ENCODE measurements at regions not wholly inside any gene's neighbourhood (a gene's known extent, or its start where the extent isn't known, plus 50 kb on each side); places are given as distances from the start of the nearest gene placed in this dataset.

DNA sequence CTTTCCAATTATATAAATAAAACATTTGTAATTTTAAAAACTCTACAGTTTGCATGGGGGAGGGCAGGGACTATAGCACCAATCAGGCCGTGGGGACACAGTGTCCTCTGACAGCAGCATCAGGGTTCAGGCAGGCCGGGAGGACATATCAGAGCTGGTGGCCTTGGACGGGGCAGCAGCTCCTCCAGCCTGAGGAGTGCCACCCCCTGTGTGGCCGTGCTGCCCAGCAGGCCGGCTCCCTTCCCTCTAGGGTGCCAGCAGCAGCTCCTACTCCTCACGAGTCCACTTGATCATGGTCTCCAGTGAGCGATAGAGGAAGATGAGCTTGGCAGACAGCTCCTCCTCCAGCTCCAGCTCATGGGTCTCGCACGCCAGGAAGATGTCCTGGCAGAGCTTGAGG, 144.0 kb upstream of the PHACTR3 start:
- Histone ChIP-seq H3K9me3 (ENCODE audit: control insufficient read depth, low read length) (no peaks in the 10 kb centered on the region), H3K4me1 (ENCODE audit: control insufficient read depth, insufficient read depth, low read length, poor library complexity, severe bottlenecking) (no peaks in the 10 kb centered on the region), H3K27ac (ENCODE audit: low read depth, low read length, severe bottlenecking) (no peak overlapping the region), H3K36me3 (ENCODE audit: control insufficient read depth, insufficient read depth, low read length) (no peaks in the 10 kb centered on the region), H3K4me3 (ENCODE audit: extremely low read depth, insufficient read depth, low read length, poor library complexity, severe bottlenecking) (no peak overlapping the region)
- 88 to 91% methylated on average over 8 to 9 of the region's 9 CpGs for WGBS, 2 experiments (ENCODE audit: insufficient coverage in 2 of 2)

DNA sequence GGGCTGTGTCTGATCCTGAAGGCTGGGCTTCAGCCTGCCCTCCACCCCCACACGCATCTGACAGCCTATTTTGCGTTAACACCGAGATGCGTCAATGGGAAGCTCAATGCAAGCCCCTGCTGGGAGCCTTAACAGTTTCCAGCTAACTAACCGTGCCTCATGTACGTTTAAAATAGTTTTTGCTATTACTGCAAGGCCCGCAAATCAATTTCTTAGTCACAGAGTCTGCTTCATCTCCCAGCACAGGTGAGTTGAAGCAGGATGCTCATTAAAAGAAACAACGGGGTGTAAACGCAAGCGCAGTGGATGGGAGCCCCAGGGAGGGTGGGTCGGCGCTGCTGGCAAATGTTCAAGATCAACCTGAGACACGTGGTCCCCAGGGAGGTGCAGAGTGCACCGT, 142.8 kb upstream of the PHACTR3 start:
- WGBS, 2 experiments (ENCODE audit: insufficient coverage in 2 of 2) = 78 to 81% methylated on average over 12 to 14 of the region's 14 CpGs
- no peaks in the 10 kb centered on the region for H3K9me3 ChIP-seq (ENCODE audit: control insufficient read depth, low read length)
- no peaks in the 10 kb centered on the region for H3K4me1 ChIP-seq (ENCODE audit: control insufficient read depth, insufficient read depth, low read length, poor library complexity, severe bottlenecking)
- H3K27ac ChIP-seq (ENCODE audit: low read depth, low read length, severe bottlenecking) = no peak overlapping the region
- no peak overlapping the region for H3K4me3 ChIP-seq (ENCODE audit: extremely low read depth, insufficient read depth, low read length, poor library complexity, severe bottlenecking)
- H3K36me3 ChIP-seq (ENCODE audit: control insufficient read depth, insufficient read depth, low read length) = no peaks in the 10 kb centered on the region

DNA sequence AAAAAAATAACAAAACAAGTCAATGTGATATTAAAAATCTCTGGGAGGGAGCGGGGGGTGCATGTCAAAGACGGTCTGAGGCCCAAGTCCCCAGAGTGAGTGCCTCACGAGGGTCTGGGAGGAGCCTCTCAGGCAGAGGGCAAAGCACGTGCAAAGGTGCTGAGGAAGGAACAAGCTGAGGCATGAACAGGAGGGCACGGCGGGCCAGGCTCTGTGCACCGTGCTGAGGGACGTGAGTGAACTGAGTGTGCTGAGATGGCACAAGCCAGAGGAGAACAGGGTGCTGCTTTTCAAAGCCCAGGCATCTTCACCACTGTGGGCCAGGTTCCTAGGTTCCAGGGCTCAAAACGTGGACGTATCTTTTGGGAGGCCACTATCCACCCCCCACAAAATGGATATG, 142.1 kb upstream of the PHACTR3 start:
- H3K36me3 ChIP-seq (ENCODE audit: control insufficient read depth, insufficient read depth, low read length) = no peaks in the 10 kb centered on the region
- H3K4me3 ChIP-seq (ENCODE audit: extremely low read depth, insufficient read depth, low read length, poor library complexity, severe bottlenecking) = no peak overlapping the region
- no peak overlapping the region for H3K27ac ChIP-seq (ENCODE audit: low read depth, low read length, severe bottlenecking)
- 89 to 96% methylated on average over 5 to 6 of the region's 10 CpGs for WGBS, 2 experiments (ENCODE audit: insufficient coverage in 2 of 2)
- no peaks in the 10 kb centered on the region for H3K4me1 ChIP-seq (ENCODE audit: control insufficient read depth, insufficient read depth, low read length, poor library complexity, severe bottlenecking)
- H3K9me3 ChIP-seq (ENCODE audit: control insufficient read depth, low read length) = no peaks in the 10 kb centered on the region

DNA sequence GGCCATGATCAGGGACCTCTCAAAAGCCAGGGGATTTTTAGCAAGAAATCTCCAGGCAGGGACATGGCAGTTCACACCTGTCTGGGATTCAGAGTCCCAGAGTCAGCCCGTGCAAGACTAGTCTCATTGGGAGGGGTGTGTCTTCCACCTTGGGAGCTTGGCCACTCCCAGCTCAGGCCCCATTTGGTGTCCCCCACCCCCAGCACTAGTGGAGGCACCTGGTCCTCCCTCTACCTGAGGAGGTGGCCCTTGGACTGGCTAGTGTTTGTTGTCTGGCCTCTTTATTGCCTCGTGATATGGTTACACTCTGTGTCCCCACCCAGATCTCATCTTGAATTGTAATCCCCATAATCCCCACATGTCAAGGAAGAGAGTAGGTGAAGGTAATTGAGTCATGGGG, 140.8 kb upstream of the PHACTR3 start:
- WGBS, 2 experiments (ENCODE audit: insufficient coverage in 2 of 2) = no CpG with 5 or more reads among the region's 2 CpGs
- H3K36me3 ChIP-seq (ENCODE audit: control insufficient read depth, insufficient read depth, low read length) = no peaks in the 10 kb centered on the region
- H3K27ac ChIP-seq (ENCODE audit: low read depth, low read length, severe bottlenecking) = no peak overlapping the region
- H3K4me1 ChIP-seq (ENCODE audit: control insufficient read depth, insufficient read depth, low read length, poor library complexity, severe bottlenecking) = no peaks in the 10 kb centered on the region
- H3K4me3 ChIP-seq (ENCODE audit: extremely low read depth, insufficient read depth, low read length, poor library complexity, severe bottlenecking) = no peak overlapping the region
- no peaks in the 10 kb centered on the region for H3K9me3 ChIP-seq (ENCODE audit: control insufficient read depth, low read length)

DNA sequence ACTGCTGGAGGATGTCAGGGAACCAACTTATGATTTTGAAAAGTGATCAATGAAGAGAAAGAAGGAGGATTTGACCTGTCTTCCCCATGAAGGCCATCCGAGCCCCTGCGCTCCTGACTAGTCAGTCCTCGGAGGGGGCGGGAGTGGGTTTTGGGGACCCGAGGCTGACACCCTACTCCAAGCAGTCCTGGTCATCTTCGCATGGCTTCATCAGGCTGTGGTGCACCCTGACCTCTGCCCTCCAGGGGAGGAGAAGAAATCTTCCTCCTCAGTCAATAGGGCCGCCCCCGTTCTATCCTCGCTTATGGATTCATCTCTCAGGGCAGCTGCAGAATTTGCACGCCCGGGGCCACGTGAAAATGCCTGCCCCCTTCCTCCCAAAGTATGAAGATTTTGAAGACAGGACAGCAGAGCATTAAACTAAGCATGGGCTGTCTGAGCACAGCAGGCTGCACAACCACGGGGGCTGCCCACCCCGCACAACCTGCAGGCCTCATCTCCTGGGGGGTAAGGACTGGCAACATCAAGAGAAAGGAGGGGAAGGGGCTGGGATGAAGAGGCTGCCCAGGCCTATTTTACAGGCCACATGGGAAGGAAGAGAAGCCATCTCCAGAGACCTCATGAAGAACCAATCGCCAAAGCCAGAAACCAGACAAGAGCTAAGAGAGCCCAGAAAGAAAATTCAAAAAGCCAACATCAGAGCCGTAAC, 138.1 kb upstream of the PHACTR3 start:
- Histone ChIP-seq H3K9me3 (ENCODE audit: control insufficient read depth, low read length) (no peaks in the 10 kb centered on the region), H3K36me3 (ENCODE audit: control insufficient read depth, insufficient read depth, low read length) (no peaks in the 10 kb centered on the region), H3K27ac (ENCODE audit: low read depth, low read length, severe bottlenecking) (no peak overlapping the region), H3K4me1 (ENCODE audit: control insufficient read depth, insufficient read depth, low read length, poor library complexity, severe bottlenecking) (no peaks in the 10 kb centered on the region), H3K4me3 (ENCODE audit: extremely low read depth, insufficient read depth, low read length, poor library complexity, severe bottlenecking) (no peak overlapping the region)
- WGBS, 2 experiments (ENCODE audit: insufficient coverage in 2 of 2) = 93% methylated on average over 7 to 12 of the region's 16 CpGs

DNA sequence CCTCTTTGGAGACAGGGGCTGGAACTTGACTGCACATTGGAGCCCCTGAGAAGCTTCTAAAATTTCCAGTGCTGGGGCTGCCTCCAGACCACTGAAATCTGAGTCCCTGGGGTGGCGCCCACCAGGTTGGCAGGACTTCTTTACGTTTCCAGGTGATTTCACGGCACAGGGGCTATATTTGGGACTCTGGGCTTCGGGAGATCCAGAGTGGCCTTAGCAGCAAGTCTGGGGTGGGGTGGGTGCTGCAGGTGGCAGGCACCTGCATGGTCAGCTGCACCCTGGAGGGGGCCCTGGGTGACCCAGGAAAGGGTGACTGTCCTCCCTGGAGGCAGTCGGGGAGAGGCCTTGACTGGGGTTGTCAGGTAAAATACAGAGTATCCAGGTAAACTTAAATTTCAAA, 135.5 kb upstream of the PHACTR3 start:
- H3K4me3 ChIP-seq (ENCODE audit: extremely low read depth, insufficient read depth, low read length, poor library complexity, severe bottlenecking) = no peak overlapping the region
- no peak overlapping the region for H3K27ac ChIP-seq (ENCODE audit: low read depth, low read length, severe bottlenecking)
- H3K36me3 ChIP-seq (ENCODE audit: control insufficient read depth, insufficient read depth, low read length) = no peaks in the 10 kb centered on the region
- WGBS, 2 experiments (ENCODE audit: insufficient coverage in 2 of 2) = 80 to 97% methylated on average over 4 of the region's 5 CpGs
- H3K4me1 ChIP-seq (ENCODE audit: control insufficient read depth, insufficient read depth, low read length, poor library complexity, severe bottlenecking) = no peaks in the 10 kb centered on the region
- H3K9me3 ChIP-seq (ENCODE audit: control insufficient read depth, low read length) = no peaks in the 10 kb centered on the region

DNA sequence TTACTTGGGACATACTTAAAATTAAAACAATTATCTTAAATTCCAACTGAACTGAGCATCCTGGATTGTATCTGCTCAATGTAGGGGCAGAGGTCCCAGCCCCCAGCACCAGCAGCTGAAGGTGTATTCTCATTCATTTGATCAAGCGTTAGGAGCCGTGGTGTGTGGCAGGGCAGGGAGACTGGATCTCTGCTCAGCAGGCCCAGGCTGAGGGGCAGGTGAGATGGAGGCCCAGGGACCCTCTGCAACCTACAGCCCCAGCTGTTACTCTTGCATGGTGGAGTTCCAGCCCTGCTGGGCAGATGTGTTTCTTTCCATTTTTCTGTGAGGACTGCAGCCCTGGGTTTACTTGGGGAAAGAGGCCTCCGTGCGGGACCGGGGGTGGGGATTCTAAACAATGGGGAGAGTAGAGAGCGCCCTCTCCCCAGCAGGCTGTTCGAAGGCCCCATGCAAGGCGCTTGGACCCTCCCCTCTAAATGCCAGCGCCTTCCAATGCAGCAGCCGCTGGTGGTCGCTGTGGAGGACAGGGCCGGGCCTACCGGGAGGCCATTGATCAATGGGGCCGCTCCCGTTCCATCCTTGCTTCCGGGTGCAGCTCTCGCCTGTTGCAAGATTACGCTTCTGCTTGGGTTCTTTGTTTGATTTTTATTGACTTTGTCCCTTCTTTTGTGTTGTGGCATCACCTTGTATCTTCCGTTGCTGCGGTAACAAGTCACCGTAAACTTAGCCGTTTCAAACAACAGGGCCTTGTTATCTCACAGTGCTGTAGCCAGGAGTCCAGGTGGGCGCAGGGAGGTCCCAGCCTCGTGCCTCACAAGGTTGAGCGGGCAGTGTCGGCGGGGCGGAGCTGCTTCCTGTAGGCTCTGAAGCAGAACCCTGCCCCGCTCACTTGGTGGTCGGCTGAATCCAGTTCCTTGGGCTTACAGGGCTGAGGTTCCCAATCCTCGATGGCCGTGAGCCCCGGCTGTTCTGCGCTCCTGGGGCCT, 134.8 kb upstream of the PHACTR3 start:
- WGBS, 2 experiments (ENCODE audit: insufficient coverage in 2 of 2) = 73 to 77% methylated on average over 29 to 30 of the region's 34 CpGs
- no peak overlapping the region for H3K4me3 ChIP-seq (ENCODE audit: extremely low read depth, insufficient read depth, low read length, poor library complexity, severe bottlenecking)
- no peaks in the 10 kb centered on the region for H3K4me1 ChIP-seq (ENCODE audit: control insufficient read depth, insufficient read depth, low read length, poor library complexity, severe bottlenecking)
- no peaks in the 10 kb centered on the region for H3K9me3 ChIP-seq (ENCODE audit: control insufficient read depth, low read length)
- no peak overlapping the region for H3K27ac ChIP-seq (ENCODE audit: low read depth, low read length, severe bottlenecking)
- H3K36me3 ChIP-seq (ENCODE audit: control insufficient read depth, insufficient read depth, low read length) = no peaks in the 10 kb centered on the region

DNA sequence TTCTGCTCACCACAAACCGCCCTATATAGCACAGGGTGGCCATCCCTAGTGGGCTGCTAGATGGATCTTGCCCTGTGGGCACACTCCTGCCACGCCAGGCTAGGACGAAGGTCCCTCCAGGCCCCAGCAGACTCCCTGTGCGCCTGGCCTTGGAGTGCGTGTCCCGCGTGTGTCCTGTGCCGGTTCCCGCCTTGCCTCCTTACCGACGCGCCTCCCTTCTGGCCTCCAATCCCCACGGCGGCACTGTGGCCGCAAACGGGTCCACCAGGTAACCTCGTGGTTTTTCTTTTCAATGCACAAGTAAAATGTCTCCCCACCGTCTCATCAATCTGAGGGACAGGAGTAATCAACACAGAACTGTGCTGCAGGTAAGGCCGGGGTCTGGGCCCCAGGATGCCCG, 133.8 kb upstream of the PHACTR3 start:
- no peak overlapping the region for H3K27ac ChIP-seq (ENCODE audit: low read depth, low read length, severe bottlenecking)
- no peaks in the 10 kb centered on the region for H3K4me1 ChIP-seq (ENCODE audit: control insufficient read depth, insufficient read depth, low read length, poor library complexity, severe bottlenecking)
- no peaks in the 10 kb centered on the region for H3K36me3 ChIP-seq (ENCODE audit: control insufficient read depth, insufficient read depth, low read length)
- H3K4me3 ChIP-seq (ENCODE audit: extremely low read depth, insufficient read depth, low read length, poor library complexity, severe bottlenecking) = no peak overlapping the region
- no peaks in the 10 kb centered on the region for H3K9me3 ChIP-seq (ENCODE audit: control insufficient read depth, low read length)
- 93 to 98% methylated on average over 17 to 18 of the region's 20 CpGs for WGBS, 2 experiments (ENCODE audit: insufficient coverage in 2 of 2)

DNA sequence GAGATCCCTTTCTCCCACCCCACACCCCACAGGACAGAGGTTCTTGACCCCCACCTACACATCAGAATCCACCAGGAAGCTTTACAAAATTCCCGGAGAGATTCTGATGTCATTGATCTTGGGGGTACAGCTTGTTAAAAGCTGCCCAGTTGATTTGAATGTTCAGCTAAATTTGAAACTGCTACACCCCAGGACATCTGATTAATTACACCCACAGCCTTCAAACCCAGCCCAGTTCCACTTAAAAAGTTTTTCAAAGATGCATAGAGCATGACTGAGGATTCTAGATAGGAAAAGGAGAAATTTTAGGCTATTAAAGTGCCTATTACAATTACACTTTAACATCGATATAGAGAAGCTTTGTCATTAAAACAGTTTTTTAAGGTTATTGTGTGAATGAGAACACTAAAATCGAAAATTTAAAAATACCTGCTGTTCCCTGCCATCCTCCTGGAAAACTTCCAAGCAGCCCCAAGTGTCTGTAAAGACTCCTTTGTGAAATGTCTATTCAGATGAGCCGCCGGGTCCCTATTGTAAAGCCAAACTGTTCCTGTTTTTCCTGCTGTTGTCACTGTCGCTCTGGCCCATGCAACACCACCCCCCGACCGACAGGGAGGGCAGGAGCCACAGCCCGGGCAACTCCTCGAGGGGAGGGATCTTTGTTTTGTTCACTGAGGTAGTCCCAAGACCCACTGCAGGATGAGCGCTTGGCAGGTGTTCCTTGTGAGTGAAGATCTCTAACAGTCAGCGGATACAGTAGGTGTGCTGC, 132.5 kb upstream of the PHACTR3 start:
- Histone ChIP-seq H3K36me3 (ENCODE audit: control insufficient read depth, insufficient read depth, low read length) (no peaks in the 10 kb centered on the region), H3K27ac (ENCODE audit: low read depth, low read length, severe bottlenecking) (no peak overlapping the region), H3K9me3 (ENCODE audit: control insufficient read depth, low read length) (no peaks in the 10 kb centered on the region), H3K4me1 (ENCODE audit: control insufficient read depth, insufficient read depth, low read length, poor library complexity, severe bottlenecking) (no peaks in the 10 kb centered on the region), H3K4me3 (ENCODE audit: extremely low read depth, insufficient read depth, low read length, poor library complexity, severe bottlenecking) (no peak overlapping the region)
- WGBS, 2 experiments (ENCODE audit: insufficient coverage in 2 of 2) = 64 to 70% methylated on average over 10 of the region's 12 CpGs

DNA sequence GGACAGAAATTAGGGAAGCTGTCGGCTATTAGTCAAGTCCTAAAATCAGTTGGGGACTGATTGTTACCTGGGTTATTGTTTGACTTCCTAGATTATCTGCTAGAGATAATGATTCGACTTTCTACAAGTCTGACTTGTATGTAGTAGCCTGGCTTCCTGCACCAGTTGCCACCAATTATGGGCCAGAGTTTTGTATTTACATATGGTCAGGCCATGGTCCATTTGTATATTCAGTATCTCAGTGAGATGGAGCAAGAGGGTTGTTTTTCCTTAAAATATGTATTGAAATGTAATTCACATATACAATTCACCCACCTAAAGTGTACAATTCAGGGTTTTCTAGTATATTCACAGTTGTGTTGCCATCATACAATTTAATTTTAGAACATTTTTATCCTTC, 130.6 kb upstream of the PHACTR3 start:
- Histone ChIP-seq H3K27ac (ENCODE audit: low read depth, low read length, severe bottlenecking) (no peak overlapping the region), H3K4me3 (ENCODE audit: extremely low read depth, insufficient read depth, low read length, poor library complexity, severe bottlenecking) (no peak overlapping the region)
- WGBS, 2 experiments (ENCODE audit: insufficient coverage in 2 of 2) = 85 to 100% methylated on average over 1 to 2 of the region's 2 CpGs

More for the DNA sequence above, 130.6 kb upstream of the PHACTR3 start:
- no peaks in the 10 kb centered on the region for H3K36me3 ChIP-seq (ENCODE audit: control insufficient read depth, insufficient read depth, low read length)
- no peaks in the 10 kb centered on the region for H3K9me3 ChIP-seq (ENCODE audit: control insufficient read depth, low read length)
- no peaks in the 10 kb centered on the region for H3K4me1 ChIP-seq (ENCODE audit: control insufficient read depth, insufficient read depth, low read length, poor library complexity, severe bottlenecking)

Measured in mesodermal cell (in vitro differentiated cells).